IPS DF 4.7 (cell line): ENCODE measurements at regions not wholly inside any gene's neighbourhood (a gene's known extent, or its start where the extent isn't known, plus 50 kb on each side); places are given as distances from the start of the nearest gene placed in this dataset.
"Not testable (repeated sequence)": the region's sequence is repeated elsewhere in the genome, so short reads cannot be mapped to it uniquely, and the experiment has no call there.

Experiments used
- DNase-seq: peaks from one replicate; pipeline ENCODE4 v3.0.0-alpha.2; 2013; ENCODE audit warnings: low spot score; ENCODE audit errors: extremely low read depth

DNA sequence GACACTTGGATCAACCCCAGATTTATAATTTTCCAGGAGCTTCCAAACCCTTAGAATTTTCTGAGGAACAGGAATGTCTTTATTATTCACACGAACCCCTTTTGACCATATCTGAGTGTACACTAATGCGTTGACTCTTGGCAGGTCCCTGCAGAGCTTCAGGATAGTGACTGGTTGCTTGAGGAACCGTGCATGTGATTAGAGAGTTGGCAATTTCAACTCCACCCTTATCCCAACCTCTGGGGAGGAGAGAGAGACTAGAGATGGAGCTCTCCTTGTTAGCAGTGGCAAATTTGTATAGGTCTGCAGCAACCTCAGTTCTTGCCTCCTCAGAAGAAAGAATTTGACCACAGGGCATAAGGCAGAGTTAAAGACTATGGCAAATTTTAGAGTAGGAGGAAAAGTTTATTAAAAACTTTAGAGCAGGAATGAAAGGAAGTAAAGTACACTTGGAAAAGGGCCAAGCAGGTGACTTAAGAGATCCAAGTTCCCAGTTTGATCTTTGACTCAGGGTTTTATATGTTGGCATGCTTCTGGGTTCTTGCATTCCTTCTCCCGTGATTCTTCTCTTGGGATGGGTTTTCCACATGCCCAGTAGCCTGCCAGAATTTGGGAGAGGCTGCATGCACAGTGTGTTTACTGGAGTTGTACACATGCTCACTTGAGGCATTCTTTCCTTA, 93.8 kb upstream of the ETV3 start:
- no peak for DNase-seq

DNA sequence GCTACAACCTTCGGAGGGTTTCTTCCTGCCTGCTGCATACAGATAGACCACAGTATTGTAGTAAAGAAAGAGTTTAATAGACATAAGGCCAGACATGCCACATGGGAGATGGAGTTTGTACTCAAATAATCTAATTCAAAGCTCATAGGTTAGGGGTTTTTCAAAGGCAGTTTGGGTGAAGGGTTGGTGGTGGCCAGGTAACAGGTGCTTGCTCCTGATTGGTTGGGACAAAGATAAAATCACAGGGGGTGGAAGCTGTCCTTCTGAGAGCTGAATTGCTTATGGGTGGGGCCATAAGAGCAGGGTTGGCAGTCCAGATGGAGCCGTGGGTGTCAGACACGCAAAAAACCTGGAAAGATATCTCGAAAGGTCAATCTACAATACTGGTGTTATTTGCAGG, 92.3 kb upstream of the ETV3 start:
- DNase-seq = no peak

GRCh38 chr1:157227700-157228099, 89.5 kb upstream of the ETV3 start:
- no peak for DNase-seq

DNA sequence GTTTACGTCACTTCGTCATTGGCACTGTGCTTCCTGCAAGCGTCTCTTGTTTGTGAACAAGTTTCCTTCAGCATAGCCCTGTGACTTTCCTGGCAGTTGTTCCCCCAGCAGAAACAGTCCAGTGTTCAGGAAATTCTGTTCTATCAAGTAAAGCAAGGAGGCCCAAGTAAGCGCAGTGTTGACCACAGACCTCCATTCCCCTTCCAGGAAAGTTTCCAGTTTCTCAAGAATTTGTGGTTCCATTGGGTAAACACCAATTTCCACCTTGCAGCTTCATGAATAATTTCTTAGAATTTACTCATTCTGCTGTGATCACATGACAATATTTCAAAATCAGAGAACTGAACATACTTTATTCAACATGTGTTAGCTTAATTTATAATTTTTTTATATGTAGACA, 88.5 kb upstream of the ETV3 start:
- no peak for DNase-seq

GRCh38 chr1:157219600-157219999, 81.4 kb upstream of the ETV3 start:
- no peak for DNase-seq

DNA sequence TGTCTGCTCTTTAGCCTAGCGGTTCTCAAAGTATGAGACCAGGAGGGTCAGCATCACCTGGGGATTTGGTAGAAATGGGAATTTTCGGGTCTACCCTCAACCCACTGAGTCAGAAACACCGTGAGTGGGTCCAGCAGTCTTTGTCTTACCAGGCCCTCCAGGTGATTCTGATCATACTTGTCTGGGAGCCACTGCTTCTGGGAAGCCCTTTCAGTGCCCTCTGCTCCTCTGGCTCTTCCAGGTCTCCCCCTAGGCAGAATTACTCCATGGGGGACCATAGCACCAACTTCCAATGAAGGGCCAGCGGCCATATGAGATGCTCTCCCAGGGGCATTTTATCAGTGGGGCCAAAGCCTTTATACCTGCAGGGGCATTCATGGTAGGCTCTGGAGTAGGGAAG, 81.0 kb upstream of the ETV3 start:
- DNase-seq = no peak

- DNase-seq = no peak
Observed at GRCh38 chr1:157218671-157219070, 80.5 kb upstream of the ETV3 start.

DNA sequence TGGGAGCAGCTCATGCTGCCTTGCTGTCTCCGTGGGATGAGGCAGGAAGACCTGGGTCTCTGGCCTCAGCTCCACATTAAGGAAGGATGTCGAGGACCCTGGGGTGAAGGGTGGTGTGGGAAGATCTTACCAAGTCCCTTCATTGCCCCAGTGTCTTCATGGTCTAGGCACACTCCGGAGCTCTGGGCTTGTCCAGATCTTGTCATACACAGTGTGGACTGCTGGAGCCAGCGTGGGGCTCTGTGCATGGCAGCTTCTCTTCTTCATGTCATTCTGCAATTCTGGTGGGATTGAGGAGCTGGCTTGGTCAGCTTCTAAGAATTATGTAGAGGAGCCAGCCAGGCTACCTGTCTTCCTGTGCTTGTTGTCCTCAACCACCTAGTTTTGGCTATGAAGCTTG, 79.3 kb upstream of the ETV3 start:
- no peak for DNase-seq

GRCh38 chr1:157213836-157214235, 75.6 kb upstream of the ETV3 start:
- no peak for DNase-seq

- no peak for DNase-seq
Observed at GRCh38 chr1:157209514-157209913, 71.3 kb upstream of the ETV3 start.

DNA sequence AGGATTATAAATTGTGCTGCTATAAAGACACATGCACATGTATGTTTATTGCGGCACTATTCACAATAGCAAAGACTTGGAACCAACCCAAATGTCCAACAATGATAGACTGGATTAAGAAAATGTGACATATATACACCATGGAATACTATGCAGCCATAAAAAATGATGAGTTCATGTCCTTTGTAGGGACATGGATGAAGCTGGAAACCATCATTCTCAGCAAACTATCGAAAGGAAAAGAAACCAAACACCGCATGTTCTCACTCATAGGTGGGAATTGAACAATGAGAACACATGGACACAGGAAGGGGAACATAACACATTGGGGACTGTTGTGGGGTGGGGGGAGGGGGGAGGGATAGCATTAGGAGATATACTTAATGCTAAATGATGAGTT, 67.8 kb upstream of the ETV3 start:
- not testable (repeated sequence) for DNase-seq

GRCh38 chr1:157203166-157203565, 65.0 kb upstream of the ETV3 start:
- DNase-seq = no peak

GRCh38 chr1:157202331-157202730, 64.1 kb upstream of the ETV3 start:
- no peak for DNase-seq

DNA sequence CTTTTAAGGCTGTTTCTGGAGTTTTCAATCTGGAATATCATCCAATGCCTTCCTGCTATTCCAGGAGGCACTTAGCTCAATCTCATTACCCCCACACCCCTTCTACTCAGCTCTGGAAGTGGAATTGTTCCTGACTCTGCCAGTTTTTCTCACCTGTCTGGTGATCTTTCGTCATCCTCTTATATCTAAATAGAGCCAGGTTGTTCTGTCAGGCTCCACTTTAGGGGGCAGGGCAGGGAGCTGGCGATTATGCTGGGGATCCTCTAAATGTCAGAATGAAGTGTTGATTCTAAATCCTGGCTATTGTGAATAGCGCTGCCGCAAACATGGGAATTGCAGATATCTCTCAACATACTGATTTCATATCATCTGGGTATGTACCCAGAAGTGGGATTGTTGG, 63.6 kb upstream of the ETV3 start:
- DNase-seq = no peak

- no peak for DNase-seq
Observed at GRCh38 chr1:157200451-157200850, 62.3 kb upstream of the ETV3 start.

DNA sequence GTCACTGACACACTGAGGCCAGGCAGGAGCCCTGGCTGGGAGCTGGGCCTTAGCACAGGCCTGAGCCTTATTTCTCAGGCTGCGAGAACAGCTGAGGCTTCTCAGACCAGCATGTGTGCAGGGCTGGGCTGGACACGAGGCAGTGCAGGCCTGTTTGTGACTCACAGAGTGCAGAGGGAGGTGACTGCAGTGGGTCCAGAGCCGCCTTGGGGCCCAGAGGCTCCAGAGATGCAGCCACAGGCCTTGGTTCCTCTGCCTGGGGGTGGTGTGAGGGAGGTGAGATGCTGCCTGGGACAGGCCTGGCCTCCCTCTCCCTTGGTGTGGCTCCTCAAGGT, 61.2 kb upstream of the ETV3 start:
- no peak for DNase-seq

- DNase-seq = no peak
Observed at GRCh38 chr1:157198619-157199420, 60.6 kb upstream of the ETV3 start.

- no peak for DNase-seq
Observed at GRCh38 chr1:157197906-157198435, 59.8 kb upstream of the ETV3 start.

- DNase-seq = not testable (repeated sequence)
Observed at GRCh38 chr1:157196670-157197456, 58.7 kb upstream of the ETV3 start.

GRCh38 chr1:157196245-157196543, 58.0 kb upstream of the ETV3 start:
- DNase-seq = no peak

DNA sequence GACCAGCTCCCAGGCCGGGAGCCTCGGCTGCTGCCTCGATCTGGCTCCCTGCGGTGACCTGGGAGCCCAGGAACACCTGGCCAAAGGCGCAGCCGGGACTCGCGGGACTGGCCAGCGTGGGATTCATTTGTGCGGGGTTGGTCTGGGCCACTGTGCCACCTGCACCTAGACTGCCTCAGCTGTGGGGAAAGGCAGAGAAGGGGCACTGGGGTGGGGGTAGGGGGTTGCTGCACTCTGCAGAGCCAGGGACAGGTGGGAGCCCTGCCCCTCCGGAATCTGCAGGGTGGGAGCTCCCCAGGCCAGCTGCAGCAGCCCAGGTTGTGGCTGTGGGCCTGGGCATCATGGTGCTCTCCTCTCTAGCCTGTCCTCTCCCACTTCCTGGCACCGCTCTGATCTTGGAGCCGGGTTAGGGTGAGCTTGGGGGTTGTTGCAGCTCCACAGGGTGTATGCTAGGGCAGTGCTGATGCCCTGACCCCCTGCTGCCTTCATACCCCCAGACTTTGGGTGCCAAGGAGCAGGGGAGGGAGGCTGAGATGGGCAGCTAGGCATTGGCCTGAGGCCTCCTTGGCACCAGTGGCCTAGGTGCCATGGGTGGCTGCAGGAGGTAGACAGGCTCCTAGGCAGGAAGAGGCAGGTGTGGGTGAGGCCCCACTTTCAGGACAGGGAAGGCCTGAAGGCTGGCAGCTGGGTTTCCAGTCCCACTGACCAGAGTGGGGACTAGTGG, 57.5 kb upstream of the ETV3 start:
- no peak for DNase-seq
